ENCODE measurements at regions not wholly inside any gene's neighbourhood (a gene's known extent, or its start where the extent isn't known, plus 50 kb on each side); places are given as distances from the start of the nearest gene placed in this dataset.
"Not testable (repeated sequence)": the region's sequence is repeated elsewhere in the genome, so short reads cannot be mapped to it uniquely, and the experiment has no call there.

- Histone ChIP-seq H3K4me1 (no peaks in the 10 kb centered on the region), H3K9me3 (no peaks in the 10 kb centered on the region), H3K27me3 (no peaks in the 10 kb centered on the region), H3K27ac (no peak overlapping the region), H3K36me3 (no peaks in the 10 kb centered on the region), H3K4me3 (no peak overlapping the region)
- TF ChIP-seq EP300 (IDR thresholded peaks at IDR 0.05) (no peak), CTCF (IDR thresholded peaks at IDR 0.05) (no peak), POLR2A (IDR thresholded peaks at IDR 0.05) (no peak), POLR2AphosphoS5 (IDR thresholded peaks at IDR 0.05) (no peak)
- no peak for ATAC-seq (ENCODE audit: low FRiP score in 2 of 2)
- WGBS, 2 donors: 66 to 73% methylated on average over 3 of the region's 3 CpGs
- DNase-seq: no peak
Observed at GRCh38 chr1:104028416-104029035, 278.8 kb downstream of the AMY1C start.

GRCh38 chr1:104029456-104029970 is 279.8 kb downstream of the AMY1C start:
- H3K36me3 ChIP-seq: no peaks in the 10 kb centered on the region
- 77 to 85% methylated on average over 1 of the region's 1 CpG for WGBS, 2 donors
- ATAC-seq (ENCODE audit: low FRiP score in 2 of 2) (no peak), DNase-seq (no peak)
- no peak overlapping the region for H3K27ac ChIP-seq
- no peak overlapping the region for H3K4me3 ChIP-seq
- no peaks in the 10 kb centered on the region for H3K4me1 ChIP-seq
- H3K9me3 ChIP-seq: no peaks in the 10 kb centered on the region
- TF ChIP-seq POLR2AphosphoS5 (IDR thresholded peaks at IDR 0.05) (no peak), POLR2A (IDR thresholded peaks at IDR 0.05) (no peak), EP300 (IDR thresholded peaks at IDR 0.05) (no peak), CTCF (IDR thresholded peaks at IDR 0.05) (no peak)
- H3K27me3 ChIP-seq: no peaks in the 10 kb centered on the region

GRCh38 chr1:104056786-104057185 is 307.1 kb downstream of the AMY1C start:
- no peak for DNase-seq
- TF ChIP-seq POLR2AphosphoS5 (IDR thresholded peaks at IDR 0.05) (no peak), EP300 (IDR thresholded peaks at IDR 0.05) (no peak), CTCF (IDR thresholded peaks at IDR 0.05) (no peak), POLR2A (IDR thresholded peaks at IDR 0.05) (no peak)
- Histone ChIP-seq H3K36me3 (no peaks in the 10 kb centered on the region), H3K27ac (no peak overlapping the region), H3K27me3 (no peaks in the 10 kb centered on the region), H3K4me3 (no peak overlapping the region), H3K9me3 (no peaks in the 10 kb centered on the region), H3K4me1 (peaks cover 0 to 6% (median 0%) of the 10 kb centered on the region in 4 donors)
- ATAC-seq (ENCODE audit: low FRiP score in 2 of 2): no peak
- 66 to 69% methylated on average over 8 of the region's 8 CpGs for WGBS, 2 donors

GRCh38 chr1:104057219-104057898 is 307.7 kb downstream of the AMY1C start:
- H3K4me3 ChIP-seq; ATAC-seq (ENCODE audit: low FRiP score in 2 of 2); H3K4me1 ChIP-seq; H3K27ac ChIP-seq; H3K27me3 ChIP-seq; H3K9me3 ChIP-seq; H3K36me3 ChIP-seq: not testable (repeated sequence)
- WGBS, 2 donors: 54 to 75% methylated on average over 1 to 6 of the region's 6 CpGs
- DNase-seq: peak in 1 of 2 donors; percentile 87

- not testable (repeated sequence) for H3K9me3 ChIP-seq; H3K4me1 ChIP-seq; H3K36me3 ChIP-seq; H3K27me3 ChIP-seq; H3K27ac ChIP-seq; DNase-seq; ATAC-seq (ENCODE audit: low FRiP score in 2 of 2); H3K4me3 ChIP-seq
- WGBS, 2 donors: 93 to 94% methylated on average over 3 of the region's 3 CpGs
Observed at GRCh38 chr1:104061637-104062036, 311.9 kb downstream of the AMY1C start.

GRCh38 chr1:104064399-104064798 is 314.7 kb downstream of the AMY1C start:
- no peak overlapping the region for H3K27ac ChIP-seq
- DNase-seq (no peak), ATAC-seq (ENCODE audit: low FRiP score in 2 of 2) (no peak)
- H3K4me3 ChIP-seq: no peak overlapping the region
- H3K36me3 ChIP-seq: no peaks in the 10 kb centered on the region
- no peaks in the 10 kb centered on the region for H3K4me1 ChIP-seq
- no peaks in the 10 kb centered on the region for H3K27me3 ChIP-seq
- no peak for TF ChIP-seq POLR2AphosphoS5 (IDR thresholded peaks at IDR 0.05)
- no peak for TF ChIP-seq EP300 (IDR thresholded peaks at IDR 0.05)
- no peak for TF ChIP-seq CTCF (IDR thresholded peaks at IDR 0.05)
- no peak for TF ChIP-seq POLR2A (IDR thresholded peaks at IDR 0.05)
- no peaks in the 10 kb centered on the region for H3K9me3 ChIP-seq
